IgD-negative memory B cell (primary cell): ENCODE measurements at regions not wholly inside any gene's neighbourhood (a gene's known extent, or its start where the extent isn't known, plus 50 kb on each side); places are given as distances from the start of the nearest gene placed in this dataset.

ENCODE experiments used
- H3K27ac Mint-ChIP-seq, 3 donors: one replicate each; pipeline ENCODE4 v1.8.0; 2020 to 2022; ENCODE audit warnings: mild to moderate bottlenecking in 3 of 3, mixed read lengths in 3 of 3, moderate library complexity in 1 of 3
- H3K27me3 Mint-ChIP-seq: one replicate; pipeline ENCODE4 v1.8.0; 2021; ENCODE audit warnings: mixed read lengths
- H3K36me3 Mint-ChIP-seq: one replicate; pipeline ENCODE4 v1.8.0; 2020; ENCODE audit warnings: mild to moderate bottlenecking, mixed read lengths
- H3K4me1 Mint-ChIP-seq, 3 donors: one replicate each; pipeline ENCODE4 v1.8.0; 2020 to 2022; ENCODE audit warnings: mixed read lengths in 3 of 3, mild to moderate bottlenecking in 1 of 3
- H3K4me3 Mint-ChIP-seq, 4 donors: one replicate each; pipeline ENCODE4 v1.8.0; 2020 to 2022; ENCODE audit warnings: mild to moderate bottlenecking in 4 of 4, mixed read lengths in 4 of 4, moderate library complexity in 3 of 4
- H3K9me3 Mint-ChIP-seq, 3 donors: one replicate each; pipeline ENCODE4 v1.8.0; 2020 to 2021; ENCODE audit warnings: mixed read lengths in 3 of 3, mild to moderate bottlenecking in 1 of 3

DNA sequence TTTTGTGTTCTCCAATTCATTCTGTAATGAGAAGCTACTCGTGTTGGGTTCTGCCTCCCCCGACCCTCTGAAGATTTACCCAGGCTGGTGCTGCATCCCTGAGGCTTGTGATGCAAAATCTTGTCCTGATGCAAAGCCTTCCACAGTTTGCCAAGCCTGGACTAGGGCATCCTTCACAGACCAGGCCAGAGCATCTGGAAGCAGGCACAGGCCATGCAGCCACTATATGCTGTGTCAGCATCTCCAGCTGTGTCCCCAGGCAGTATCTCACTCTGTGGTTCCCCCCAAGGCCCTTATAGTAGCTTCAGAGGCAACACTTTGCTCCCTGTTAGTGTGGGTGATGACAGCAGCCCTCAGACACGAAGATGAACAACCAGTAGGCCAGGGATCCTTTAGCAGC lies 77.3 kb upstream of the RCN1 start:
- H3K27ac Mint-ChIP-seq, result no peak overlapping the region
- H3K4me1 Mint-ChIP-seq, result no peaks in the 10 kb centered on the region
- H3K27me3 Mint-ChIP-seq, result peaks cover 20% of the 10 kb centered on the region
- H3K9me3 Mint-ChIP-seq, result peaks cover 0 to 1% (median 0%) of the 10 kb centered on the region in 3 donors
- H3K4me3 Mint-ChIP-seq, result no peak overlapping the region
- H3K36me3 Mint-ChIP-seq, result no peaks in the 10 kb centered on the region

DNA sequence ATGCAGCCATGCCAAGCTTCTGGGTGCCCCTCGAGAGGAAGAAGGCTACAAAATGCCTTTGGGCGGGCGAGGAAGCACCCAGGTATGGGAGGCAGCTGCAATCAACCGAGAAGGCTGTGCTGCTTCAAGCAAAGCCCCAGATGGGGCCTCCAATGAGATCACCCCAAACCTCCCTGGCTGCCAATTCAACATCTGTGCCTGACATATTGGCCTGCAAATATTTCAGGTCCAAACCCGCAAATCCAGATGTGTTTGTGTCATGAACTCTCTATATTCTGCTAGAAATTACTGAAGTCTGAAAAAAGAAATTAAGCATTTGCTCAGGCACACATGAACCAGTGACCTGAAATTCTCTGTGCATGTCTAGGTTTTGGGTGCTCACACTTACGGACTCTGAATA lies 78.8 kb upstream of the RCN1 start:
- Mint-ChIP-seq H3K27me3 (peaks cover 23% of the 10 kb centered on the region), H3K36me3 (no peaks in the 10 kb centered on the region), H3K4me3 (no peak overlapping the region), H3K4me1 (peaks cover 0 to 3% (median 0%) of the 10 kb centered on the region in 3 donors), H3K27ac (no peak overlapping the region), H3K9me3 (peaks cover 0 to 1% (median 0%) of the 10 kb centered on the region in 3 donors)

DNA sequence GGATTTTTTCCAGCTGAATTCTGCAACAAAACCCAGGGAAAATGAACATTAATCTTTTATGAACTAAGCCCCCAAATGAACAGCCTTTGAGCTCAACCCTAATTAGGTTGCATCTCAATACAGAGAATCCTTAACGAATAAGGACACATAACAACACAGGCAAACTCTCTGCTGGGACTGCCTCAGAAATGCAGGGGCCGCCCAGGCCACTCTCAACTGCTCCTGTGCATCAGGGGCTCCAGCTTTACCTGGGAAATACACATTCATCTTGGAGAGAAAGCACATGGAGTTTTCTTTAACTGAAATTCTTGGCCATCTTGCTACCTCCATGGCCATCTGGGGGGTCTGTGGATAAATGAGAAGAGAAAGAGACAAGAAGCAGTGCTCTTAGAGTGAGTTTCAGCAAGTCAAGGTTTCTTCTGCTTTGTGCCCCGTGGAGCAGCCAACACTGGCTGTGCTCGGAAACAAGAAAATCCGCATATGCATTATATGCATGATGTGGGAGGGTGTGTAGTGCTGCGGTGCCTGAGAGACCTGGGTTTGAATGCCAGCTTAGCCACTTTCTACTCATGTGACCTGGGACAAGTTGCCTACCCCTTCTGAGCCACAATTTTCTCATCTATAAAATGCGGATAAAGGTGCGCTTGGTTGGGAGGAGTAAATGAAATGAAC lies 81.9 kb upstream of the RCN1 start:
- H3K27ac Mint-ChIP-seq, result no peak overlapping the region
- H3K27me3 Mint-ChIP-seq, result peaks cover 23% of the 10 kb centered on the region
- peaks cover 0 to 1% (median 0%) of the 10 kb centered on the region in 3 donors for H3K9me3 Mint-ChIP-seq
- H3K36me3 Mint-ChIP-seq, result no peaks in the 10 kb centered on the region
- peaks cover 0 to 3% (median 0%) of the 10 kb centered on the region in 3 donors for H3K4me1 Mint-ChIP-seq
- no peak overlapping the region for H3K4me3 Mint-ChIP-seq

GRCh38 chr11:32006799-32007388 lies 84.0 kb upstream of the RCN1 start:
- H3K4me1 Mint-ChIP-seq, result peaks cover 0 to 3% (median 0%) of the 10 kb centered on the region in 3 donors
- no peak overlapping the region for H3K4me3 Mint-ChIP-seq
- H3K27me3 Mint-ChIP-seq, result peaks cover 23% of the 10 kb centered on the region
- no peaks in the 10 kb centered on the region for H3K36me3 Mint-ChIP-seq
- no peak overlapping the region for H3K27ac Mint-ChIP-seq
- no peaks in the 10 kb centered on the region for H3K9me3 Mint-ChIP-seq

DNA sequence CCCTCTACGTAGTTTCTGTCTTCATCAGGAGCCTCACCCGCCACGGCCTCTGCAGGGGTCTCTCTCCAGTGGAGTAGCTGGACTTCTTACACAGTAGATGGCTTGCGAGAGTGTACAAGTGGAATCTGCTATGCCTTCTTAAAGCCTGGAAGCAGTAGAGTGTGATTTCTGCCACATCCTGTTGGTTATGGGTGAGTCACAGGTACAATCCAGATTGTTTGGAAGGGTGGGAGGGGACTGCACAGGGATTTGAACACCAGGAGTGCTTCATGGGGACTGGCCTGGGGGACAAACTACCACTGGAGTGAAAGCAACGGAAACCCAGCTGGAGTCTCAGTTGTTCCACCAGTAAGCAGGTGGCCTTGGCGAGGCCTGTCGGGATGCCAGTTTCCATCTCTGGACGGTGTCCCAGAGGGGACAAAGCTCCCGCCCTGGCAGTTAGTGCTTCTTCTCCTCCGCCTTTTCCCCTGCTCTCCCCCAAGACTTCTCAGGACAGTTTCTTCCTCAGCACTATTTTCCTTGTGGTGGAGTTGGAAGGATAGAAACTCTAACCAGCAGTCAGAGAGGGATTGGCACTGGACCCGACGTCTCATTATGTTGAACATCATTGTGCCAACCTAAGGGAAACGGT lies 85.0 kb upstream of the RCN1 start:
- no peaks in the 10 kb centered on the region for H3K9me3 Mint-ChIP-seq
- no peak overlapping the region for H3K4me3 Mint-ChIP-seq
- no peaks in the 10 kb centered on the region for H3K36me3 Mint-ChIP-seq
- H3K27ac Mint-ChIP-seq, result no peak overlapping the region
- peaks cover 0 to 4% (median 0%) of the 10 kb centered on the region in 3 donors for H3K4me1 Mint-ChIP-seq
- peaks cover 24% of the 10 kb centered on the region for H3K27me3 Mint-ChIP-seq

GRCh38 chr11:32003335-32003734 lies 87.5 kb upstream of the RCN1 start:
- peaks cover 0 to 4% (median 0%) of the 10 kb centered on the region in 3 donors for H3K4me1 Mint-ChIP-seq
- no peaks in the 10 kb centered on the region for H3K36me3 Mint-ChIP-seq
- no peak overlapping the region for H3K4me3 Mint-ChIP-seq
- no peaks in the 10 kb centered on the region for H3K9me3 Mint-ChIP-seq
- no peak overlapping the region for H3K27ac Mint-ChIP-seq
- H3K27me3 Mint-ChIP-seq, result peaks cover 5% of the 10 kb centered on the region

DNA sequence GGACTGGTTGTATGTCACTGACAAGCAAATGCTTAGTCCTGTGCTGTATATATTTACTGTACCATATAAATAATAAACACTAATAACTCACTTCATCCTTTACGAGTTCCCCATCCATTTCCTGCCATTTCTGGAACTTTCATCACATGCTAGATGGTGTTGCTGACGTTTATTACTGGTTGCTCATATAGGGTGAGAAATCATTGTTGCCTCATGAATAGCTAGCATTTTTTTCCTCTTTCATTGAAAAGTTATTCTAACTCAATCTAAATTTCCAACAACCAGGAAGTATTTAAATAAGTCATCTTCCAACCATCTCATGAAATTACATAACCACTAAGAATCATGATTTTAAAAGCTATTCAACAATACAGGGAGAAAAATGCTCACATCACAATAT lies 88.6 kb upstream of the RCN1 start:
- H3K27me3 Mint-ChIP-seq, result peaks cover 5% of the 10 kb centered on the region
- H3K27ac Mint-ChIP-seq, result no peak overlapping the region
- no peaks in the 10 kb centered on the region for H3K36me3 Mint-ChIP-seq
- H3K9me3 Mint-ChIP-seq, result no peaks in the 10 kb centered on the region
- H3K4me3 Mint-ChIP-seq, result no peak overlapping the region
- H3K4me1 Mint-ChIP-seq, result peaks cover 0 to 2% (median 0%) of the 10 kb centered on the region in 3 donors

DNA sequence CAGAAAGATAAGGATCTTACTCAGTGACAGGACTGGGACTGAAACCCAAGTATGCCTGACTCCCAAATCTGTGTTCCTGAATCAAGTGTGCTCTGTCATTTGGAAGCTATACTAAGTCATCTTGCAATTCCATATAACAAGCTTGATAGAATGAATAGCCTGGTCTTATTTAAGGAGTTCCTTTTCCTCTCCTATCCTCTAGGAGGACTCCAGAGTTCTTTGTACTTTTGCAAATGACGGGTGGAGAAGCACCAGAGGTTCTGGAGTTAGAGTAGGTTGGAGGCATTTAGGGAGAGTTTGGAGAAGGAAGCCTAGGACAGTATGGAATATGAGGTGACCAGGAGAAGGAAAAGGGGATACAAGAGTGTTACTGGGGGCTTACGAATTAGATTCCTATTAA lies 92.9 kb upstream of the RCN1 start:
- H3K27me3 Mint-ChIP-seq, result peaks cover 5% of the 10 kb centered on the region
- H3K4me3 Mint-ChIP-seq, result no peak overlapping the region
- H3K36me3 Mint-ChIP-seq, result no peaks in the 10 kb centered on the region
- H3K9me3 Mint-ChIP-seq, result no peaks in the 10 kb centered on the region
- peaks cover 0 to 8% (median 4%) of the 10 kb centered on the region in 3 donors for H3K4me1 Mint-ChIP-seq
- no peak overlapping the region for H3K27ac Mint-ChIP-seq

DNA sequence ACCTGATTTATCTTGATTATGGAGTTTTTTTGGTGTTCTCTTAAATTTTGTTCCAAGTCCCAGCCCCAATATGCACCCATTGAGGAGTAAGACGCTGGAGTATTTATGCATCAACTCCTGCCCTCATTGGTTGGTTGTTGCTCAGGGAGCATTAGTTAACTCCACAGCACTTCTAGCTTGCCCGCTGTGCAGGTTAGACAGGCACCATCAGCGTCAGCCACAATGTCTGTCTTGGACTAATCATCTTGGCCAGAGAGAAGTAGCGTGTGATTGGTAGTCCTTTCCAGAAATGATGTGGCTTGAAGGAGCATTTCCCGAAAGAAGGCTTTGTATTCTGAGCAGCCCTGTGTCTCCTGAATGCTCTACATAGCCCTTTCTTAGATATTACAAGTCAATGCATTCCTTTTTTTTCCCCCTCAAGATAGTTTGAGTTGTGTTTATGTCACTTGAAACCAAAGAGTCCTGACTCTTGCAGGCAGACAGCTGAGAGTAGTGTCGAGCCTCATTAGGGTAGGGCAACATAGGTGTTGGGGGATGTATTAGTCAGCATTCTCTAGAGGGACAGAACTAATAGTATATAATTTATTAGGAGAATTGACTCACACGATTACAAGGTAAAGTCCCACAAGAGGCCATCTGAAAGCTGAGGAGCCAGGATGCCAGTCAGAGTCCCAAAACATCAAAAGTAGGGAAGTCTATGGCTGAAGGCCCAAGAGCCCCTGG lies 94.6 kb upstream of the RCN1 start:
- Mint-ChIP-seq H3K4me3 (peak overlapping the region in 2 of 4 donors; percentile 59 to 85), H3K4me1 (peaks cover 0 to 8% (median 3%) of the 10 kb centered on the region in 3 donors), H3K27me3 (peaks cover 4% of the 10 kb centered on the region), H3K27ac (no peak overlapping the region), H3K36me3 (no peaks in the 10 kb centered on the region), H3K9me3 (no peaks in the 10 kb centered on the region)

- Mint-ChIP-seq H3K9me3 (no peaks in the 10 kb centered on the region), H3K4me1 (peaks cover 0 to 8% (median 3%) of the 10 kb centered on the region in 3 donors), H3K36me3 (no peaks in the 10 kb centered on the region), H3K4me3 (peak overlapping the region in 3 of 4 donors; percentile 10 to 85 (median 56)), H3K27me3 (peaks cover 2% of the 10 kb centered on the region), H3K27ac (no peak overlapping the region)
Measured at GRCh38 chr11:31995525-31996094, 95.3 kb upstream of the RCN1 start.

- no peak overlapping the region for H3K27ac Mint-ChIP-seq
- H3K9me3 Mint-ChIP-seq, result no peaks in the 10 kb centered on the region
- no peaks in the 10 kb centered on the region for H3K36me3 Mint-ChIP-seq
- peaks cover 0 to 8% (median 3%) of the 10 kb centered on the region in 3 donors for H3K4me1 Mint-ChIP-seq
- no peak overlapping the region for H3K4me3 Mint-ChIP-seq
- peaks cover 3% of the 10 kb centered on the region for H3K27me3 Mint-ChIP-seq
Measured at GRCh38 chr11:31995032-31995431, 95.8 kb upstream of the RCN1 start.

GRCh38 chr11:31987118-31988005 lies 103.5 kb upstream of the RCN1 start:
- Mint-ChIP-seq H3K4me3 (no peak overlapping the region), H3K9me3 (peaks cover 0 to 5% (median 0%) of the 10 kb centered on the region in 3 donors), H3K27me3 (peaks cover 28% of the 10 kb centered on the region), H3K4me1 (no peaks in the 10 kb centered on the region), H3K27ac (no peak overlapping the region), H3K36me3 (no peaks in the 10 kb centered on the region)

- Mint-ChIP-seq H3K27me3 (peaks cover 28% of the 10 kb centered on the region), H3K9me3 (peaks cover 0 to 5% (median 3%) of the 10 kb centered on the region in 3 donors), H3K4me3 (no peak overlapping the region), H3K27ac (no peak overlapping the region), H3K36me3 (no peaks in the 10 kb centered on the region), H3K4me1 (no peaks in the 10 kb centered on the region)
Measured at GRCh38 chr11:31986201-31986889, 104.5 kb upstream of the RCN1 start.

DNA sequence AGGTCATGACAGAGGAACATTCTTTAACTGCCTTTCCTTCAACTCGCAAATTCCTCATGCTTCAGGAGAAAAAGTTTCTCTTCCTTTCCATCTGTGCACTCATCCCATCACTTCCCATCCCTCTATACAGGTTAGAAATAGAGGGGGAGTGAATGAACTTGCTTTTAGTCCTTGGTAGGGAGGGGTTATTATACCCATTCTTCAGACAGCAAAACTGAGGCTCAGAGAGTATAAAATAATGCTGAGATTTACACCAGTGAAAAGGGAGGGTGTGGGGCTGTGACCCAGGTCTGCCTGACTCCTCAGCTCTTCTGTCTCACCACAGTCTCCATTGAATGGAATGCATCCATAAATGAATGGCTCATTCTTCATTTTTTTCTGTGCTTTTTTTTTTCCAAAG lies 109.4 kb upstream of the RCN1 start:
- Mint-ChIP-seq H3K4me1 (no peaks in the 10 kb centered on the region), H3K36me3 (no peaks in the 10 kb centered on the region), H3K27me3 (peaks cover 19% of the 10 kb centered on the region), H3K27ac (no peak overlapping the region), H3K9me3 (peaks cover 0 to 3% (median 0%) of the 10 kb centered on the region in 3 donors), H3K4me3 (no peak overlapping the region)
